Right renal pelvis (tissue), 4 donors: ENCODE measurements at regions not wholly inside any gene's neighbourhood (a gene's known extent, or its start where the extent isn't known, plus 50 kb on each side); places are given as distances from the start of the nearest gene placed in this dataset.
A peak's percentile ranks its signal among the peaks of the same experiment; 100 is the strongest.

Experiments
- DNase-seq, 4 donors: peaks; one replicate each; pipeline ENCODE4 v3.0.0-alpha.2; 2013; ENCODE audit warnings: low read depth in 4 of 4, low spot score in 3 of 4, missing footprints in 1 of 4

DNA sequence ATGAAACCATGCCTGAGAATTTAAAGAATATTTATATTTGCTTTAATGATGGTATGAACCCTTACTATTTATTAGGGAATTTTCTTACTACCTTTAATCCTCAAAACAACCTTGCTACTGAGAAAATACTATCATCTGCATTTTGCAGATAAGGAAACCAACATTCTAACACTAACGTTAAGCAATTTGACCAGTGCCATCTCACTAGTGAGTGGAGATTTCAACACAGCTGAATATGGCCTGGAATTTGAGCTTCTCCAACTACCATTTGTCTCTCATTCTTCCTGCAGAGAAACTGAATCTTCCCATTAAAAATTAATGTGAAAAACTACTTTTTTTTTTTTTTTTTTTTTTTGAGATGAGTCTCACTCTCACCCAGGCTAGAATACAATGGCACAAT lies 380.9 kb upstream of the SMIM31 start:
- DNase-seq, result no peak

GRCh38 chr4:164377277-164377676 lies 376.7 kb upstream of the SMIM31 start:
- no peak for DNase-seq

DNA sequence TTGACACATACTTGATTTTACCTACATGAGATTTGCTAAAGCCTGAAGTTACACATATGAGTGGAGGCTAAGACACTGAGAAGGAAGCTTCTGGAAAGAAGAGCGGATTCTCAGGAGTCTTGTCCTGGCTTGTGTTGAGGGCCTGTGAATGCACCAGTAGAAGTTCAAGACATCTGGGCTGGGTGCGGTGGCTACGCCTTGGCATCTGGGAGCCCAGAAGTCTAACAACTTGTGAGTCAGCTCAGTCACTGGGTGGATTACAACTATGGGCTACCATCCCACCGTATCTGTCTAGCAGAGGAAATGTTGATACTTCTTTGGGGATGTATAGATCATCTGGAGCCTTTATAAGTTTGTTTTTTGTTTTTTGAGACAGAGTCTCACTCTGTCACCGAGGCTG lies 375.6 kb upstream of the SMIM31 start:
- no peak for DNase-seq

GRCh38 chr4:164379694-164380093 lies 374.2 kb upstream of the SMIM31 start:
- no peak for DNase-seq

DNA sequence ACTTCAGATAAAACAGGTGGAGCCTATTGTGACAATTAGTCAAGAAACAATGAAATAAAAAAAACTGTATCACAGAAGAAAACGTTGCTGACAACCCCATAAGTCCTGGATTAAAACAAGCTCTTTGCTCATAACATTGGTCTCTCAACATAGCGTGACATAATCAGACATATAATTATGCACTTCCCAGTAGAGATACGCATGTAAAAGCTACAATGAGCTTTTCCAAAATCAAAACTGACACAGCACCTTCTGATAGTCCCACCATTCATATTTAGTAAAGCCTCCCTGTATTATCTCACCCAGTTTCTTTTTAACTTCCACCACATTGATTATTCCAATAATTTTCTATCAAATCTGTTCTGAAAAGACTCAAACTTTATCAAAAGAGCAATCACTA lies 372.1 kb upstream of the SMIM31 start:
- DNase-seq, result no peak

DNA sequence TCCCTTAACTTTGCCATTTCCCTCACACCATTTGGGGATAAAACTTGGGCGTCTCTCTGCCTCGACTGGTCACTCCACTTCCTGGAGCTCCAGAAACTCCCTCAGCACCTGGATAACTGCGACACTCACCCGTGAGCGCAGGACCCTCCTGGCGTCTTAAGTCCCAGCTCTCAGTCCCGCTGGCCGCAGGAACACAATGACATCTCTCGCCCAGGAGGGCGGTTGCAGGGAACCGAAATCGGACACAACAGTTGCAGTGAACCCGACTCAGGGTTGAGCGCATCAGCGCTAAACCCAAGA lies 370.9 kb upstream of the SMIM31 start:
- no peak for DNase-seq

GRCh38 chr4:164383358-164384220 lies 370.3 kb upstream of the SMIM31 start:
- peak in 1 of 4 donors; percentile 15 for DNase-seq

DNA sequence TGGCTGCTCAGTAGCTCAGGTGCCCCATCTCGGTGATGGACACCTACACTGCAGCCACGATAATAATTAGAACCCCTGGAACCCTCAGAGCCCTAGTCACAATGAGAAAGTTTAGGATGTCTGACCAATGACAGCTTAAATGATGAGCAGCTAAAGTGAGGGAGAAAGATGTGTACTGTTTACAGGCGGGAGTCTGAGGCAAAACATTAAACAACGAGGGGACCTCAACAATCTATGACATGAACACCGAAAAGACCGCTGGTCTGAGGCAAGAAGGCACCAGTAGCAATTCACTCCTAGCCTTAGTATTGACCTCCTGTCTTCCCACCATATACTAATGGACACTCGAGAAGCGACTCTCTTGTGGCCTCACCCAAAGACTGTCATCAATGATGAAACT lies 369.5 kb upstream of the SMIM31 start:
- DNase-seq, result no peak

DNA sequence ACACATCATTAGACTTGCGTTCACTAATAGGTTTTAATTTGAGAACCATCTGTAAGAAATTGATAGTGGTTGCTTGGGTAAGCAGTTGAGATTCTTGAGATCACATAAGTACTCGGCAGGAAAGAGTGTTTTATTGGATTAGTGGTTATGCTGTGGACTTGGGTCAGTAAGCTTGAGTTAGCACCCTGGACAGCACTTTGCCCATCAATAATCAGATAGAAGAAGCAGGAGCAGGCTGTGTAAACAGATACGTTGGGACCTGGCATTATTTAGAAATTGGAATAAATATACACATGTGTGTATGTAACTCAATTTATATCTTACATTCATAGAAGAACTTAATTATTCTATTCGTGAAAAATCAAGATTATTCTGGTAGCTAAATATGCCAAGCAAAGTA lies 357.5 kb upstream of the SMIM31 start:
- DNase-seq, result no peak

DNA sequence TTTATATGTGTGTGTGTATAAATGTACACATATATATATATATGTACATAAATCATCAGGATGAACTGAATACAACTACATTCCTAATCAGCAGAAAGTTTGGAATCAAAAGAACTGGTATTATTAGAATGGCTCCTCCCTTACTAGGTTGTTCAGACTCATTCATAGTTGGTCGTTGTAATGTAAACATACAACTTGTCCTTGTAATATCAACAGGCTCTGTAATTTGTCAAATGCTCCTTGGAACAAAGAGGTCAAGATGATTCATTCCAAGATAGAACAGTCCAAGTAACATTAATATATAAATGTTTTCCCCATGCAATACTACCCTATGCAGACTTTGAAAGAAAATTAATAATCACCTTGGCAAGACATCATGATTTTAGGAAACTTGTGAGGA lies 351.4 kb upstream of the SMIM31 start:
- no peak for DNase-seq

DNA sequence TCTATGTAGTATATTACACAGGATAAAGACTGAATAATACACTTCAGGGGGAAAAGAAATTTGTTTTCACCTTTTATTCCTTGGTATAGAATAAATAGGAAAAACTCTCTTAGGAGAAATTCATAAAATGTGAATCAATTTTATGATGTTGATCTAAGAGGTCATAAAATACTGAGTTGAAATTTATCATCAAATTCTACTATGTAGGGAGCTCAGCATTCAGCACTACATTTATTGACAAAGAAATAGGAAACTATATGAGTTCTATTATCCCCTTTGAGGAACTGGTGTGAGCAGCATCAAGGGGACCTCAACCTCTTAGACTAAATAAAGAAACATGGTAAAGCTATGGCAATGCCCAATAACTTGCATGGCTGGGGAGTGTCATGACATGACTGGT lies 348.2 kb upstream of the SMIM31 start:
- no peak for DNase-seq

- DNase-seq, result no peak
Observed at GRCh38 chr4:164408831-164409230, 345.1 kb upstream of the SMIM31 start.

DNA sequence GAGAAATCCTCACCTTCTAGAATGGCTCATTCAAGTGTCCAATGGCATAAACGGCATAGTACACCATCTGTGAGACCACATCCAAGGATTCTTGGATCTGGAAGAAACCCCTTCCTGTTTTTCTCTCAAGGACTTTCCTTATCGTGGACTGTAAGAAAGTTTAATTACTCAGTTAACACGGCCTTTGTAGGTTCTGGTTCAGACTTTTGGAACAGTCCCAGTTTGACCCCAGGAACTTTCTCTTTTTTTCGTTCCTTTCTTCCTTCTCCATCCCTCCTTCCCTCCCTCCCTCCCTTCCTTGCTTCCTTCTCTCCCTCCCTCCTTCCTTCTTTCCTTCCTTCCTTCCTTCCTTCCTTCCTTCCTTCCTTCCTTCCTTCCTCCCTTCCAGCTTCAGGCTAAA lies 343.5 kb upstream of the SMIM31 start:
- DNase-seq, result no peak

DNA sequence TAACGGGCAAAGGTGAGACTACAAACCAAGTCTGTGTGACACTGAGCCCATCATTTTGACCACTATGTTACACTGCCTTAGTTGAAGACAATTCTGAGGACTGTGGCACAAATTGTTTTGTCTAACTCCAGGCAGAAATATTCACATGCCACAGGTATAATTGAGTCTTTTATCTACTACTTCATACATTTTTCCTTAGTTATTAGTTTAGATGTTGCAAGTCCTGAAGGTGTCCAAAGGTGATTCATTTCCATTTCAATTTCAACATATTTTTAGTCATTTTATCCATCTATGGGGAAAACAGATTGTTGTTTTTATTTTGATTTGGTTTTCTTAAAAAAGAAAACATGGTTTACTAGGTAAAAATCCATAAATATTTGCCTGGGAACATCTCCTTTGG lies 341.7 kb upstream of the SMIM31 start:
- DNase-seq, result no peak

DNA sequence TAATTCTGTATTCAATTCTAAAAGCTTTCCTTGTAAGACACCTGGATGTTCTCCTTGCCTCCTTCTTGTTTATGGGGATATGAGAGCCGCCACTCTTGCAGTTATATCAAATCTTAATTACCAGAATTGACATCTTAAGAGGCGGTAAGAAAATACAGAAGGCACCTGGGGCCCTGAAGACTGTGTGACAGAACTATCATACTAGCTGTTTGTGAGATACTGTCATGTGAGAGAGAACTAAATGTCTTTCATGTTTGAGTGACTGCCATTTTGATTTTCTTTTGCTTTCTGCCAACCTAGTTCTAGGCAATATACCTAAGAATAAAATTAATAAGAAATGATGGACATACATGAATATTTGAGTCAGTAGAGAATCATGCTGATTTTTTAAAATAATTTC lies 340.2 kb upstream of the SMIM31 start:
- DNase-seq, result no peak

- DNase-seq, result no peak
Observed at GRCh38 chr4:164423819-164424218, 330.1 kb upstream of the SMIM31 start.

DNA sequence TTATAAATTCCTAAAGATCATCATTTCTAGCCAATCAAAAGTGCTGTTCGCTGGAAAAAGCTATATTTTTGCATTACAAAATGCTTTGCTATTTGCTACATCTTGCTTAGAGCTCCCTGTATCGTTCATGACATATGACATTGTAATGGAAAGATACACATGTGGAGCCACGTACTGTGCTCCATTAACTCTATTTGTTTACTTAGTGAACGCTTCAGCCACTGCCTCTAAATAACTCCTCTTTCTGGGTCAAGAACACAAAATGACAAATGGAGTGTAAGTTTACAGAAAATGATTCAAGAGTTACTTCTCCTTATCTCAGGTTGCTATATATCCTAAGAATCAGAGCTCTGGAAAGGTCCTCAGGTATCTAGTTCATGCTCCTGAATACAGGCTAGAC lies 329.1 kb upstream of the SMIM31 start:
- DNase-seq, result peak in 1 of 4 donors; percentile 2

- DNase-seq, result no peak
Observed at GRCh38 chr4:164428561-164428960, 325.4 kb upstream of the SMIM31 start.

DNA sequence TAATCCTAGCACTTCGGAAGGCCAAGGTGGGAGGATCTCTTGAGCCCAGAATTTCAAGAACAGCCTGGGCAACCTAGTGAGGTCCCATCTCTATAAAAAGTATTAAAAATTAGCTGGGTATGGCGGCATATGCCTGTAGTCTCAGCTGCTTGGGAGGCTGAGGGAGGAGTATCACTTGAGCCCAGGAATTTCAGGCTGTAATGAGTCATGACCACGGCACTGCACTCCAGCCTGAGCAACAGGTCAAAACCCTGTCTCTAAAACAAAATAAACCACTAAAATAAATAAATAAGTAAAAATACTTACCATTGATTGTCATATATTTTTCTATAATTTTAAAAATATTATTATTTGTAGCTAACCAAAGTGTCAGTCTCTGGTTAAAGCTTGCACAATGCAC lies 315.6 kb upstream of the SMIM31 start:
- DNase-seq, result no peak

- no peak for DNase-seq
Observed at GRCh38 chr4:164439037-164439436, 314.9 kb upstream of the SMIM31 start.

- DNase-seq, result peak in 1 of 4 donors; percentile 3
Observed at GRCh38 chr4:164440199-164440598, 313.7 kb upstream of the SMIM31 start.

DNA sequence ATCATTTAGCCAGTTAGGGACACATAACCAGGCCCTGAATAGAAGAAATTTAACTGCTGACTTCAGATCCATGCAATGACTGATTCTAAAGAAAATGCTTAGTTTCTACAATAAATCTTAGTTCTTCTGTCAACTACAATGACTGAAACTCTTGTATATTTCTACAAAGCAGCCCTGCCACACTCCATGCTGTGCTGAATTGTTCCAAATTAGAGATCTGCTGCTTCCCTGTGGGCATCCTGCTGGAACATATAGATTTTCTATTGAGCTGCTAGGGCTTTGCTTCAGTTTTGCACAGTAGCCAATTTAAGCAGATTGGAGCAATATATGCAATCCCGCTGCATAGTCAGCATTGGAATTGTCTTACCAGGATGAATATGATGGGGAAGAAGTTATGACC lies 312.8 kb upstream of the SMIM31 start:
- DNase-seq, result no peak

DNA sequence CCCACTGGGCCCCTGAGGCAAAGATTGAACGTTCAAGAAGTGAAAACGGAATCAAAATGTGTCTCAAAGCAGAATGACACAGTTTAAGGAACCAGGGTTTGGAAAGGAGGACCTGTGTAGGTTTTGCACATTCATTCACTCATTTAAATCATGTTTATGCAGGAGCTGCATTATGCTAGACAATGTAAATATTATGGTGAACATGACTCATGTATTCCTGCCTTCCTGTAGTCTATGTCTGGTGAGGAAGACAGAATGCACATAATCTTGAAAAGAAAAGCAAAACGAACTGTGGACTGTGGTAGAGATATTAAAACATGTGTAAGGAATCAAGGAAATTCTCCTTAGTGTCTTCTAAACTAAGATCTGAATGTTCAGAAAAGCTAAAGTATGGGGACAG lies 311.8 kb upstream of the SMIM31 start:
- no peak for DNase-seq
